PC-3 (cell line): ENCODE measurements at regions not wholly inside any gene's neighbourhood (a gene's known extent, or its start where the extent isn't known, plus 50 kb on each side); places are given as distances from the start of the nearest gene placed in this dataset.

Experiments
- ATAC-seq: fragments of 200-7000 bp; cut with Tn5 transposase; 2 replicates; pipeline ENCODE4 v1.9.1; 2020; ENCODE audit warnings: mild to moderate bottlenecking, moderate library complexity
- BruUV-seq: library from RNA; stranded (reverse); fragments of 400-500 nt; replicated peaks from 2 replicates; lab custom pipeline; 2021; lab: Mats Ljungman, UMichigan
- CTCF ChIA-PET: fragments of 300-600 bp; sonication (Branson Sonifier 250); formaldehyde crosslinking; loops from one replicate; lab custom pipeline; 2022; ENCODE audit warnings: antibody characterized with exemption; lab: Charles Lee
- POLR2A ChIA-PET: fragments of 300-600 bp; sonication (Branson Sonifier 250); formaldehyde crosslinking; loops from one replicate; lab custom pipeline; 2022; ENCODE audit warnings: antibody characterized with exemption; ENCODE audit not compliant: unreplicated experiment; lab: Charles Lee
- DNase-seq: peaks from one replicate; pipeline ENCODE4 v3.0.0-alpha.2; 2015
- H2AFZ ChIP-seq: fragments of 300-600 bp; sonication (generic); 2 replicates; pipeline ENCODE4 v1.6.0; 2016; ENCODE audit warnings: antibody characterized with exemption, low read length
- H3F3A ChIP-seq: fragments of 300-600 bp; sonication (generic); one replicate; pipeline ENCODE4 v1.6.0; 2017; ENCODE audit warnings: antibody characterized with exemption, low read length, control low read depth, mild to moderate bottlenecking; ENCODE audit not compliant: unreplicated experiment
- H3K27ac ChIP-seq: fragments of 300-600 bp; sonication (generic); 2 replicates; pipeline ENCODE4 v1.5.1; 2016; ENCODE audit warnings: mild to moderate bottlenecking, low read length
- H3K27me3 ChIP-seq: fragments of 300-600 bp; sonication (generic); 2 replicates; pipeline ENCODE4 v1.6.1; 2016; ENCODE audit warnings: low read length, mixed read lengths
- H3K36me3 ChIP-seq: fragments of 300-600 bp; sonication (generic); 2 replicates; pipeline ENCODE4 v1.6.1; 2016; ENCODE audit warnings: low read depth, mixed run types, low read length, mixed read lengths
- H3K4me1 ChIP-seq: fragments of 300-600 bp; sonication (generic); 2 replicates; pipeline ENCODE4 v1.5.1; 2016; ENCODE audit warnings: low read length; ENCODE audit not compliant: insufficient read depth
- H3K4me2 ChIP-seq: fragments of 300-600 bp; sonication (generic); 2 replicates; pipeline ENCODE4 v1.6.0; 2016; ENCODE audit warnings: low read length
- H3K4me3 ChIP-seq: fragments of 300-600 bp; sonication (generic); 2 replicates; pipeline ENCODE4 v1.5.1; 2016; ENCODE audit warnings: mild to moderate bottlenecking, low read length, mixed read lengths
- H3K79me2 ChIP-seq: fragments of 300-600 bp; sonication (generic); 2 replicates; pipeline ENCODE4 v1.6.1; 2017; ENCODE audit warnings: low read length, mixed read lengths
- H3K9ac ChIP-seq: fragments of 300-600 bp; sonication (generic); 2 replicates; pipeline ENCODE4 v1.6.0; 2016; ENCODE audit warnings: mild to moderate bottlenecking, low read length
- H3K9me2 ChIP-seq: fragments of 300-600 bp; sonication (generic); replicated peaks from 2 replicates; pipeline ENCODE4 v1.6.1; 2016; ENCODE audit warnings: mixed run types, low read length, mixed read lengths
- H3K9me3 ChIP-seq: fragments of 300-600 bp; sonication (generic); 2 replicates; pipeline ENCODE4 v1.6.1; 2016; ENCODE audit warnings: low read length, mixed read lengths
- H4K20me1 ChIP-seq: fragments of 300-600 bp; sonication (generic); 2 replicates; pipeline ENCODE4 v1.6.1; 2016; ENCODE audit warnings: low read length, mixed read lengths
- CTCF ChIP-seq: fragments of 300-600 bp; sonication (generic); conservative IDR thresholded peaks from 2 replicates; pipeline ENCODE4 v1.5.1; 2017; ENCODE audit warnings: antibody characterized with exemption, low read depth, mild to moderate bottlenecking, low read length
- EZH2 ChIP-seq: fragments of 300-600 bp; sonication (generic); IDR thresholded peaks from one replicate; pipeline ENCODE4 v1.6.1; 2017; ENCODE audit warnings: antibody characterized with exemption, mild to moderate bottlenecking, low read length; ENCODE audit not compliant: unreplicated experiment
- EZH2phosphoT487 ChIP-seq: fragments of 300-600 bp; sonication (generic); IDR thresholded peaks from 2 replicates; pipeline ENCODE4 v1.6.1; 2018; ENCODE audit warnings: mild to moderate bottlenecking, antibody characterized with exemption, low read length, borderline replicate concordance
- intact Hi-C: fragments of 100-400 bp; cut with micrococcal nuclease; formaldehyde crosslinking; loops from 2 replicates; pipeline ENCODE4 v1.9.0; 2023

DNA sequence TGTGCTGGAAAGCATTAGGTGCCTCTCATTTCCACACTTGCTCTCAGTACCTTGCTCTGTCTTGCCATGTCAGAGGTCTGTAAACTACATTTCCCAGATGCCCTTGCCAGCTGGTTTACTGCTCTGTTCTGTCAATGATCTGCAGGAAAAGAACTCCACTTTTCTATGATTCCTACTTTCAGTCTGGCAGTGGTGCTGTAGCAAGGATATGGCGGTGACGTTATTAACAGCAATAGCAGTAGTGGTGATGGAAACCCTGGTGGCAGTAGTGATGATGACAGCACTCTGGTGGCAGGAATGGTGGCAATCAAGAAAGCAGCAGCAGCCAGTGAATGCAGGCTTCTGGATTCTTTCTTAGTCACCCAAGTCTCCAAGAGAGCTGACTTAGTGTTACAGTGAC, 665.2 kb downstream of the DIPK2A start:
- ChIA-PET CTCF (no interaction called here), POLR2A (no interaction called here)
- Histone ChIP-seq H3K4me2 (no peak overlapping the region), H3K79me2 (no peaks in the 10 kb centered on the region), H4K20me1 (no peaks in the 10 kb centered on the region), H3K9me3 (no peaks in the 10 kb centered on the region), H3K27me3 (no peaks in the 10 kb centered on the region), H3K9me2 (no peaks in the 10 kb centered on the region), H3K9ac (no peak overlapping the region), H3K27ac (no peak overlapping the region), H3K4me1 (no peaks in the 10 kb centered on the region), H2AFZ (no peak overlapping the region), H3K4me3 (no peak overlapping the region), H3K36me3 (no peaks in the 10 kb centered on the region), H3F3A (no peaks in the 10 kb centered on the region)
- BruUV-seq, result no TSS peak
- DNase-seq (no peak), ATAC-seq (no peak)
- intact Hi-C loops, result no loop called here
- no peak for TF ChIP-seq CTCF
- TF ChIP-seq EZH2phosphoT487, result no peak
- no peak for TF ChIP-seq EZH2

DNA sequence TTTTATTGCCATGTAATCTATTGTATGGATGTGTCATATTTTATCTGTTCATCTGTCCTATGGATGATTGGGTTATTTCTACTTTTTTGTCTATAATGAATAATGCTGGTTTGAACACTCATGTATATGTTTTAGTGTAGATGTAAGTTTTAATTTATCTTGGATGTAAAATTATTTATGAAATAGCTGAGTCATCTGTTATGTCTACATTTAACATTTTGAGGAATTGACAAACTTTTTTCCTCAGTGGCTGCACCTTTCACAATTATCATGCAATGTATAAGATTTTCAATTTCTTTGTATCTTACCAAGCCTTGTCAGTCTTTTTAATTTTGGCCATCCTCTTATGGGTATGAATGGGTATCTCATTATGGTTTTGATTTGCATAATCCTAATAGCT, 666.4 kb downstream of the DIPK2A start:
- no peaks in the 10 kb centered on the region for H3K9me3 ChIP-seq
- no peak overlapping the region for H3K4me2 ChIP-seq
- BruUV-seq, result no TSS peak
- H3K4me1 ChIP-seq, result no peaks in the 10 kb centered on the region
- intact Hi-C loops, result no loop called here
- ChIA-PET POLR2A (no interaction called here), CTCF (no interaction called here)
- no peak overlapping the region for H2AFZ ChIP-seq
- no peak overlapping the region for H3K9ac ChIP-seq
- H3K9me2 ChIP-seq, result no peaks in the 10 kb centered on the region
- H3K27ac ChIP-seq, result no peak overlapping the region
- no peaks in the 10 kb centered on the region for H3K36me3 ChIP-seq
- no peaks in the 10 kb centered on the region for H3F3A ChIP-seq
- no peaks in the 10 kb centered on the region for H3K79me2 ChIP-seq
- DNase-seq (no peak), ATAC-seq (no peak)
- no peaks in the 10 kb centered on the region for H3K27me3 ChIP-seq
- H4K20me1 ChIP-seq, result no peaks in the 10 kb centered on the region
- TF ChIP-seq EZH2 (no peak), EZH2phosphoT487 (no peak), CTCF (no peak)
- H3K4me3 ChIP-seq, result no peak overlapping the region

DNA sequence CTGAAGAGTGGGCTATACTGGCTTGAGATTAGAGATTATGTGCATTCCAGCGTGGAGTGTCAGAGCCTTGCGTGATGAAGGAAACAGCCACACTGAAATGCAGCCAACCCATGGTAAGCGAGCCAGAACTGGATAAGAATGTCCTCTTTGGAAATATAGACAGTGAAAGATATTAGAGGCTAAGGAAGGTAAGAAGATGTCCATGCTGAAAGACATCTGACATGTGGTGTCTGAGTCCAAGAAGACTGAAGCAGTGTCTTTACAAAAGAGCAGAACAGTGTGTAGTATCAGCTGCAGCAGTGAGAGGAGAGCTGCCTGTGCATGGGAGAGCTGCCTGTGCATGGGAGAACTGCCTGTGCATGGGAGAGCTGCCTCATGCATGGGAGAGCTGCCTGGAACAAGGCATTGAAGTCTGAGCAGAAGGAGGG, 672.2 kb downstream of the DIPK2A start:
- Histone ChIP-seq H3K36me3 (no peaks in the 10 kb centered on the region), H3K79me2 (no peaks in the 10 kb centered on the region), H3K4me3 (no peak overlapping the region), H2AFZ (no peak overlapping the region), H3K9me3 (no peaks in the 10 kb centered on the region), H3K9ac (no peak overlapping the region), H3K27ac (no peak overlapping the region), H3K4me2 (no peak overlapping the region), H4K20me1 (no peaks in the 10 kb centered on the region), H3K9me2 (no peaks in the 10 kb centered on the region), H3K27me3 (no peaks in the 10 kb centered on the region), H3K4me1 (no peaks in the 10 kb centered on the region), H3F3A (no peaks in the 10 kb centered on the region)
- no peak for ATAC-seq
- TF ChIP-seq EZH2, result no peak
- TF ChIP-seq EZH2phosphoT487, result no peak
- no peak for TF ChIP-seq CTCF
- ChIA-PET CTCF (no interaction called here), POLR2A (no interaction called here)
- DNase-seq, result no peak
- intact Hi-C loops, result no loop called here
- BruUV-seq, result no TSS peak
